Skeletal muscle tissue (tissue), 3 donors: ENCODE measurements at regions not wholly inside any gene's neighbourhood (a gene's known extent, or its start where the extent isn't known, plus 50 kb on each side); places are given as distances from the start of the nearest gene placed in this dataset.
A peak's percentile ranks its signal among the peaks of the same experiment; 100 is the strongest.

Experiments used
- H3K27ac ChIP-seq: one replicate; pipeline ENCODE4 v1.7.0; 2013; ENCODE audit warnings: mild to moderate bottlenecking, low read depth, low read length, inconsistent platforms
- H3K27me3 ChIP-seq, 3 donors: one replicate each; pipeline ENCODE4 v1.7.0; 2013; ENCODE audit warnings: low read length in 3 of 3; ENCODE audit not compliant: control insufficient read depth in 3 of 3, insufficient read depth in 3 of 3
- H3K36me3 ChIP-seq, 3 donors: one replicate each; pipeline ENCODE4 v1.7.0; 2013; ENCODE audit warnings: low read length in 3 of 3; ENCODE audit not compliant: control insufficient read depth in 3 of 3, insufficient read depth in 3 of 3
- H3K4me1 ChIP-seq, 3 donors: one replicate each; pipeline ENCODE4 v1.7.0; 2013; ENCODE audit warnings: low read length in 3 of 3, mild to moderate bottlenecking in 3 of 3; ENCODE audit not compliant: control insufficient read depth in 3 of 3, insufficient read depth in 3 of 3
- H3K4me3 ChIP-seq, 3 donors: one replicate each; pipeline ENCODE4 v1.7.0; 2013; ENCODE audit warnings: low read length in 3 of 3
- H3K9ac ChIP-seq, 3 donors: one replicate each; pipeline ENCODE4 v1.7.0; 2013; ENCODE audit warnings: low read length in 3 of 3, mild to moderate bottlenecking in 3 of 3, moderate library complexity in 2 of 3, low read depth in 1 of 3
- H3K9me3 ChIP-seq, 3 donors: one replicate each; pipeline ENCODE4 v1.7.0; 2013; ENCODE audit warnings: low read length in 3 of 3; ENCODE audit not compliant: control insufficient read depth in 3 of 3
- donor health status: Osteomylitis.

- Histone ChIP-seq H3K27me3 (peaks cover 0 to 6% (median 3%) of the 10 kb centered on the region in 3 donors), H3K36me3 (no peaks in the 10 kb centered on the region), H3K4me3 (peak overlapping the region in 1 of 3 donors; percentile 29), H3K4me1 (peaks cover 7 to 19% (median 16%) of the 10 kb centered on the region in 3 donors), H3K27ac (no peak overlapping the region), H3K9ac (peak overlapping the region in 1 of 3 donors; percentile 33), H3K9me3 (peaks cover 0 to 2% (median 0%) of the 10 kb centered on the region in 3 donors)
These were observed 314.1 kb upstream of the TNRC6C start for GRCh38 chr17:77644181-77645071.

GRCh38 chr17:77645072-77646045 is 313.1 kb upstream of the TNRC6C start:
- Histone ChIP-seq H3K27ac (no peak overlapping the region), H3K27me3 (peaks cover 0 to 6% (median 3%) of the 10 kb centered on the region in 3 donors), H3K4me3 (peak overlapping the region; percentile 16 to 45 (median 29)), H3K9me3 (peaks cover 0 to 2% (median 0%) of the 10 kb centered on the region in 3 donors), H3K4me1 (peaks cover 7 to 19% (median 16%) of the 10 kb centered on the region in 3 donors), H3K9ac (peak overlapping the region in 1 of 3 donors; percentile 25), H3K36me3 (no peaks in the 10 kb centered on the region)

- Histone ChIP-seq H3K4me1 (peaks cover 7 to 19% (median 16%) of the 10 kb centered on the region in 3 donors), H3K36me3 (no peaks in the 10 kb centered on the region), H3K27me3 (peaks cover 0 to 4% (median 2%) of the 10 kb centered on the region in 3 donors), H3K27ac (no peak overlapping the region), H3K4me3 (peak overlapping the region in 1 of 3 donors; percentile 1), H3K9ac (no peak overlapping the region), H3K9me3 (peaks cover 0 to 2% (median 0%) of the 10 kb centered on the region in 3 donors)
These were observed 312.5 kb upstream of the TNRC6C start for GRCh38 chr17:77646046-77646430.

GRCh38 chr17:77647531-77647930 is 311.0 kb upstream of the TNRC6C start:
- Histone ChIP-seq H3K36me3 (no peaks in the 10 kb centered on the region), H3K4me1 (peaks cover 7 to 19% (median 16%) of the 10 kb centered on the region in 3 donors), H3K9me3 (peaks cover 0 to 2% (median 0%) of the 10 kb centered on the region in 3 donors), H3K27me3 (peaks cover 0 to 2% (median 0%) of the 10 kb centered on the region in 3 donors), H3K4me3 (no peak overlapping the region), H3K27ac (no peak overlapping the region), H3K9ac (no peak overlapping the region)

GRCh38 chr17:77649717-77650211 is 308.7 kb upstream of the TNRC6C start:
- H3K9ac ChIP-seq, result no peak overlapping the region
- H3K4me1 ChIP-seq, result peaks cover 7 to 13% (median 12%) of the 10 kb centered on the region in 3 donors
- peaks cover 0 to 2% (median 0%) of the 10 kb centered on the region in 3 donors for H3K9me3 ChIP-seq

GRCh38 chr17:77651988-77652387 is 306.5 kb upstream of the TNRC6C start:
- Histone ChIP-seq H3K27me3 (peaks cover 2 to 15% (median 6%) of the 10 kb centered on the region in 3 donors), H3K4me1 (no peaks in the 10 kb centered on the region), H3K27ac (no peak overlapping the region)

More at GRCh38 chr17:77649717-77650211, 308.7 kb upstream of the TNRC6C start:
- Histone ChIP-seq H3K36me3 (no peaks in the 10 kb centered on the region), H3K27me3 (peaks cover 0 to 3% (median 2%) of the 10 kb centered on the region in 3 donors), H3K27ac (no peak overlapping the region), H3K4me3 (no peak overlapping the region)

GRCh38 chr17:77654296-77654695 is 304.2 kb upstream of the TNRC6C start:
- H3K4me1 ChIP-seq, result no peaks in the 10 kb centered on the region
- H3K27me3 ChIP-seq, result peaks cover 6 to 22% (median 16%) of the 10 kb centered on the region in 3 donors
- no peak overlapping the region for H3K27ac ChIP-seq
- no peaks in the 10 kb centered on the region for H3K36me3 ChIP-seq
- H3K9ac ChIP-seq, result no peak overlapping the region
- H3K9me3 ChIP-seq, result peaks cover 0 to 5% (median 0%) of the 10 kb centered on the region in 3 donors
- H3K4me3 ChIP-seq, result no peak overlapping the region

More at GRCh38 chr17:77651988-77652387, 306.5 kb upstream of the TNRC6C start:
- H3K9me3 ChIP-seq, result peaks cover 0 to 2% (median 0%) of the 10 kb centered on the region in 3 donors
- no peaks in the 10 kb centered on the region for H3K36me3 ChIP-seq
- H3K4me3 ChIP-seq, result no peak overlapping the region
- H3K9ac ChIP-seq, result no peak overlapping the region

GRCh38 chr17:77654850-77655249 is 303.7 kb upstream of the TNRC6C start:
- Histone ChIP-seq H3K27ac (no peak overlapping the region), H3K27me3 (peaks cover 6 to 22% (median 16%) of the 10 kb centered on the region in 3 donors), H3K4me3 (no peak overlapping the region), H3K9ac (no peak overlapping the region), H3K9me3 (peaks cover 0 to 5% (median 0%) of the 10 kb centered on the region in 3 donors), H3K36me3 (no peaks in the 10 kb centered on the region), H3K4me1 (no peaks in the 10 kb centered on the region)

- peaks cover 0 to 5% (median 0%) of the 10 kb centered on the region in 3 donors for H3K9me3 ChIP-seq
- peaks cover 6 to 22% (median 16%) of the 10 kb centered on the region in 3 donors for H3K27me3 ChIP-seq
- no peak overlapping the region for H3K27ac ChIP-seq
- H3K36me3 ChIP-seq, result no peaks in the 10 kb centered on the region
- H3K4me1 ChIP-seq, result no peaks in the 10 kb centered on the region
- H3K4me3 ChIP-seq, result no peak overlapping the region
- H3K9ac ChIP-seq, result no peak overlapping the region
These were observed 302.4 kb upstream of the TNRC6C start for GRCh38 chr17:77656054-77656453.
